AG10803 (cell line): ENCODE measurements at regions not wholly inside any gene's neighbourhood (a gene's known extent, or its start where the extent isn't known, plus 50 kb on each side); places are given as distances from the start of the nearest gene placed in this dataset.

Experiments
- DNase-seq: peaks from one replicate; pipeline ENCODE4 v3.0.0; 2010; ENCODE audit warnings: low read depth
- H3K4me3 ChIP-seq: 2 replicates; pipeline ENCODE4 v1.5.1; 2011; ENCODE audit warnings: mild to moderate bottlenecking, low read length, control low read depth
- TF ChIP-seq, protein P1 (sequence below): conservative IDR thresholded peaks from 2 replicates; pipeline ENCODE4 v1.5.1; 2011; ENCODE audit warnings: mild to moderate bottlenecking, low read length, control low read depth, inconsistent platforms

DNA sequence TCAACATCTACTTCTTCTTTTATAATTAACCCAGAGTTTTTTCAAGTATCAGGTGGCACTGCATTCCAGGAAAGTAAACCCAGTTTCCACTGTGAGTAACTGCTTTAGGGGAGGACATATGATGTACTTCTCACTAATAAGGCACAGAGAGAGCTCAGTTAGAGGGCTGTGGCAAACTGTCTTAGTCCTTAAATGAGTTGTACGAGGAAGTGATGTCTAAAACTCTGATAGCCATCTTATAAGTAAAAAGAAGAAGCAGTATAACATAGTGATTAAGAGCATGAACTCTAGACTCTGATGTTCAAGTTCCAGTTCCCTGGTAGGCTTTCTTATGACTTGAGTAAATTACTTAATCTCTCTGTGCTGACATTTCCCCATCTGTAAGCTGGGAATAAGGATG, 58.7 kb upstream of the PTGS2 start:
- TF ChIP-seq, protein P1, sequence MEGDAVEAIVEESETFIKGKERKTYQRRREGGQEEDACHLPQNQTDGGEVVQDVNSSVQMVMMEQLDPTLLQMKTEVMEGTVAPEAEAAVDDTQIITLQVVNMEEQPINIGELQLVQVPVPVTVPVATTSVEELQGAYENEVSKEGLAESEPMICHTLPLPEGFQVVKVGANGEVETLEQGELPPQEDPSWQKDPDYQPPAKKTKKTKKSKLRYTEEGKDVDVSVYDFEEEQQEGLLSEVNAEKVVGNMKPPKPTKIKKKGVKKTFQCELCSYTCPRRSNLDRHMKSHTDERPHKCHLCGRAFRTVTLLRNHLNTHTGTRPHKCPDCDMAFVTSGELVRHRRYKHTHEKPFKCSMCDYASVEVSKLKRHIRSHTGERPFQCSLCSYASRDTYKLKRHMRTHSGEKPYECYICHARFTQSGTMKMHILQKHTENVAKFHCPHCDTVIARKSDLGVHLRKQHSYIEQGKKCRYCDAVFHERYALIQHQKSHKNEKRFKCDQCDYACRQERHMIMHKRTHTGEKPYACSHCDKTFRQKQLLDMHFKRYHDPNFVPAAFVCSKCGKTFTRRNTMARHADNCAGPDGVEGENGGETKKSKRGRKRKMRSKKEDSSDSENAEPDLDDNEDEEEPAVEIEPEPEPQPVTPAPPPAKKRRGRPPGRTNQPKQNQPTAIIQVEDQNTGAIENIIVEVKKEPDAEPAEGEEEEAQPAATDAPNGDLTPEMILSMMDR = no peak
- no peak for DNase-seq
- no peak overlapping the region for H3K4me3 ChIP-seq

- DNase-seq = no peak
- TF ChIP-seq, protein P1 = no peak
- no peak overlapping the region for H3K4me3 ChIP-seq
These were observed 56.9 kb upstream of the PTGS2 start for GRCh38 chr1:186736971-186737685.

DNA sequence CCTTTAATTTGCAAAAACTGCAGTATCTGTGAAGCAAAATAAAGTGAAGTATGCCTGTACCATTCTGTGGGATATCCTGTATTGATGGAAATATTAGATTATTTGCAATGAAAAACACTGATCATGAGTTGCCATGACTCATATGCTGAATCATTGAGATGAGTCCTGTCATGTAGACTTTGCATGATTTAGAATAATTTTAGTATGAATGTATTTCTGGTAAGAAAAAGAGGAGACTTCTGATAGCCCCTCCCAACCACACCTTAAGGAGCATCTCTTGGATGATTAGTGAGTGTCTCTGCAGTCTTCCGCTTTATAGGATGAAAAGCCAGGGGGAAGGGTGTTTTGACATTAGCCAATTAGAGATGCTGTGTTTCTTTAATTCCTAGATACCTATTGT, 55.2 kb upstream of the PTGS2 start:
- H3K4me3 ChIP-seq = no peak overlapping the region
- TF ChIP-seq, protein P1 = no peak
- no peak for DNase-seq

- H3K4me3 ChIP-seq = no peak overlapping the region
- TF ChIP-seq, protein P1 = no peak
- DNase-seq = no peak
These were observed 50.9 kb upstream of the PTGS2 start for GRCh38 chr1:186730951-186731729.
